ENCODE measurements at regions not wholly inside any gene's neighbourhood (a gene's known extent, or its start where the extent isn't known, plus 50 kb on each side); places are given as distances from the start of the nearest gene placed in this dataset.

GRCh38 chr3:139285691-139286090 lies 58.1 kb upstream of the MRPS22 start:
- no peak overlapping the region for H3K4me2 ChIP-seq (ENCODE audit: control insufficient read depth, insufficient read depth)
- SMC1A ChIA-PET (ENCODE audit: uncharacterized antibody, unreplicated experiment) = interaction anchor here (1.1 kb wide), 1 partner anchor 63 kb away, joined by 3 read pairs; no protein-coding TSS in a partner anchor
- intact Hi-C loops (cut with micrococcal nuclease; ENCODE audit: unreplicated experiment) = no loop called here
- no peak overlapping the region for H3K9ac ChIP-seq (ENCODE audit: control insufficient read depth, insufficient read depth, low read length)
- no peak overlapping the region for H3K27ac ChIP-seq (ENCODE audit: control insufficient read depth, insufficient read depth)
- no peak for TF ChIP-seq TAF1 (IDR thresholded peaks at IDR 0.05; ENCODE audit: borderline replicate concordance, low read depth, low read length)
- no peak for TF ChIP-seq ZBED1 (IDR thresholded peaks at IDR 0.05; ENCODE audit: borderline replicate concordance)
- TF ChIP-seq CTCF (IDR thresholded peaks at IDR 0.05 in 2 of 3, conservative IDR thresholded peaks at IDR 0.05 in 1 of 3; ENCODE audit: control insufficient read depth in 2 of 3, extremely low read depth in 1 of 3, insufficient read depth in 1 of 3, low read depth in 3 of 3, low read length in 3 of 3) = no peak
- no peak for TF ChIP-seq RCOR1 (conservative IDR thresholded peaks at IDR 0.05; ENCODE audit: low read depth, low read length)
- TF ChIP-seq ZNF687 (IDR thresholded peaks at IDR 0.05) = no peak
- no peak for TF ChIP-seq NFYA (IDR thresholded peaks at IDR 0.05; ENCODE audit: borderline replicate concordance, low read depth, low read length)
- TF ChIP-seq RB1 (IDR thresholded peaks at IDR 0.05; ENCODE audit: borderline replicate concordance) = no peak
- no peak for TF ChIP-seq NFXL1 (IDR thresholded peaks at IDR 0.05; ENCODE audit: borderline replicate concordance)
- no peak for TF ChIP-seq BMI1 (IDR thresholded peaks at IDR 0.05; ENCODE audit: borderline replicate concordance)
- FAIRE-seq (no peak), ATAC-seq (no peak), DNase-seq (ENCODE audit: low read depth, low spot score) (no peak)
- H4K20me1 ChIP-seq (ENCODE audit: control insufficient read depth, insufficient read depth) = no peaks in the 10 kb centered on the region
- CTCF ChIA-PET = interaction anchor here (0.6 kb wide), 1 partner anchor 336 kb away, joined by 3 read pairs; no protein-coding TSS in a partner anchor
- no peaks in the 10 kb centered on the region for H3K4me1 ChIP-seq (ENCODE audit: control insufficient read depth, insufficient read depth, low read length)
- no peaks in the 10 kb centered on the region for H3K9me3 ChIP-seq (replicated peaks; ENCODE audit: control insufficient read depth, insufficient read depth, low read length)
- RAD21 ChIA-PET (ENCODE audit: unreplicated experiment) = no interaction called here
- POLR2A ChIA-PET = no interaction called here
- in situ Hi-C loops (cut with MboI) = no loop called here
- no peak overlapping the region for H2AFZ ChIP-seq (ENCODE audit: control insufficient read depth, low read depth, low read length)
- no peak overlapping the region for H3K4me3 ChIP-seq
- BruUV-seq (replicated peaks) = no TSS peak
- WGBS (ENCODE audit: insufficient coverage, insufficient replicate concordance, low lambda C conversion rate, missing lambda C conversion rate) = 0% methylated on average over 2 of the region's 2 CpGs
- peaks cover 0 to 2% of the 10 kb centered on the region in 2 experiments; a peak in 2 of 4 replicates for H3K27me3 ChIP-seq (replicated peaks in 1 of 2; ENCODE audit: control insufficient read depth in 2 of 2, insufficient read depth in 2 of 2, low read length in 1 of 2)
- no peaks in the 10 kb centered on the region for H3K79me2 ChIP-seq (ENCODE audit: control insufficient read depth, insufficient read depth, low read length)
- no peaks in the 10 kb centered on the region for H3K36me3 ChIP-seq (ENCODE audit: control insufficient read depth in 2 of 2, insufficient read depth in 2 of 2, low read length in 1 of 2)

Measured in GM12878 (cell line).